HG03457 (cell line): ENCODE measurements at regions not wholly inside any gene's neighbourhood (a gene's known extent, or its start where the extent isn't known, plus 50 kb on each side); places are given as distances from the start of the nearest gene placed in this dataset.

Experiments
- ATAC-seq: cut with Tn5 transposase; IDR thresholded peaks from one replicate; pipeline ENCODE4 v1.9.1; 2021; ENCODE audit warnings: moderate number of reproducible peaks; ENCODE audit not compliant: unreplicated experiment

GRCh38 chr2:66317268-66317890 lies 117.5 kb upstream of the MEIS1 start:
- ATAC-seq = no peak

- no peak for ATAC-seq
Measured at GRCh38 chr2:66306483-66306882, 128.4 kb upstream of the MEIS1 start.

GRCh38 chr2:66305718-66306117 lies 129.2 kb upstream of the MEIS1 start:
- ATAC-seq = no peak

GRCh38 chr2:66303471-66303870 lies 131.5 kb upstream of the MEIS1 start:
- ATAC-seq = no peak

- ATAC-seq = no peak
Measured at GRCh38 chr2:66301767-66302140, 133.2 kb upstream of the MEIS1 start.

GRCh38 chr2:66301022-66301766 lies 133.7 kb upstream of the MEIS1 start:
- ATAC-seq = no peak

- ATAC-seq = no peak
Measured at GRCh38 chr2:66283787-66284186, 151.1 kb upstream of the MEIS1 start.

GRCh38 chr2:66281980-66282379 lies 152.9 kb upstream of the MEIS1 start:
- no peak for ATAC-seq

GRCh38 chr2:66279024-66279423 lies 155.9 kb upstream of the MEIS1 start:
- no peak for ATAC-seq

- ATAC-seq = no peak
Measured at GRCh38 chr2:66275984-66276383, 158.9 kb upstream of the MEIS1 start.

GRCh38 chr2:66273933-66274490 lies 160.9 kb upstream of the MEIS1 start:
- no peak for ATAC-seq

GRCh38 chr2:66272751-66273150 lies 162.2 kb upstream of the MEIS1 start:
- ATAC-seq = no peak

GRCh38 chr2:66271777-66272176 lies 163.1 kb upstream of the MEIS1 start:
- ATAC-seq = no peak

GRCh38 chr2:66270247-66270646 lies 164.7 kb upstream of the MEIS1 start:
- ATAC-seq = no peak

GRCh38 chr2:66269166-66269565 lies 165.8 kb upstream of the MEIS1 start:
- no peak for ATAC-seq

GRCh38 chr2:66268756-66269155 lies 166.2 kb upstream of the MEIS1 start:
- no peak for ATAC-seq

- ATAC-seq = no peak
Measured at GRCh38 chr2:66264354-66264753, 170.6 kb upstream of the MEIS1 start.

- no peak for ATAC-seq
Measured at GRCh38 chr2:66255867-66256266, 179.1 kb upstream of the MEIS1 start.

- no peak for ATAC-seq
Measured at GRCh38 chr2:66255136-66255535, 179.8 kb upstream of the MEIS1 start.

GRCh38 chr2:66253066-66253465 lies 181.9 kb upstream of the MEIS1 start:
- ATAC-seq = no peak

GRCh38 chr2:66252109-66252508 lies 182.8 kb upstream of the MEIS1 start:
- ATAC-seq = no peak

- no peak for ATAC-seq
Measured at GRCh38 chr2:66251573-66251972, 183.4 kb upstream of the MEIS1 start.
